ENCODE measurements at regions not wholly inside any gene's neighbourhood (a gene's known extent, or its start where the extent isn't known, plus 50 kb on each side); places are given as distances from the start of the nearest gene placed in this dataset.

GRCh38 chr12:78703820-78704525 lies 160.6 kb upstream of the SYT1 start:
- no peak for DNase-seq

GRCh38 chr12:78711954-78712353 lies 152.6 kb upstream of the SYT1 start:
- DNase-seq: no peak

DNA sequence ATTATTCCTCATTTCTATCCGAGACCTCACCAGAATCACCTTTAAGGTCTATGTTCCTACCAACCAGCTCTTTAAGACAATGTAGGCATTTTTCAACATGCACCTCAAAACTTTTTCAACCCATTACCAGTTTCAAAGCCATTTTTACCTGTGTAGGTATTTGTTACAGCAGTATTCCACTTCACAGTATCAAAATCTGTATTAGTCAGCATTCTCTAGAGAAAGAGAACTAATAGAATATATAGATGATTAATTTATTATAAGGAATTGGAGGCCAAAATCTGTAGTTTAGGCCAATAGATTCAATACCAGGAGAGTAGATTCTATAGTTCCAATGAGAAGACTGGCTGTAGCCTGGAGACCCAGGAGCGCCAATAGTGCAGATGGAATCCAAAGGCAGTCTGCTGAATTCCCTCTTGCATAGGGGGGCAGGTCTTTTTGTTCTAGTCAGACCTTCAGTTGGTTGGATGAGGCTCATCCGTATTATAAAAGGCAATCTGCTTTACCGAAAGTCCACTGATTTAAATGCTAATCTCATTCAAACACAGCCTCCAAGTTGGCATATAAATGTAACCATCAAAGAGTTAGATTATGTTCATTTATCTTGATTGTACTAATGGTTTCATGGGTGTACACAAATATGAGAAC lies 151.6 kb upstream of the SYT1 start:
- no peak for DNase-seq

- DNase-seq: no peak
Measured at GRCh38 chr12:78719721-78720120, 144.9 kb upstream of the SYT1 start.

DNA sequence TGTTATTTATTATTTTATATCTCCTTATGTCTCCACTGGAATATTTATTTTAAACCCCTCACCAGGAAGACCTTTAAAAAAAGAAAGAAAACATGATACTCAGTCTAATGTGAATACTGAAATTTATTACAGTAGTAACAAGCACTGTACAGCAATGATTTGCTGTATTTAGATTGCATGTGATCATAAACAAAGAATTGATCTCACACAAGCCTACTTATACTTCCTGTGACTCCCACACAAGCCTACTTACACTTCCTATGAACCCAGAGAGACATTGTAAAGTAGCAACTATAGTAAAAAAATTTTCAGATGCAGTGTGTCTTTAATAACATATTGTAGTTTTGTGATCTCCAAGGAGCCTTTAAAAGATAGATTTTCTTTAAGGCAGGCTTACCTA lies 142.7 kb upstream of the SYT1 start:
- DNase-seq: no peak

DNA sequence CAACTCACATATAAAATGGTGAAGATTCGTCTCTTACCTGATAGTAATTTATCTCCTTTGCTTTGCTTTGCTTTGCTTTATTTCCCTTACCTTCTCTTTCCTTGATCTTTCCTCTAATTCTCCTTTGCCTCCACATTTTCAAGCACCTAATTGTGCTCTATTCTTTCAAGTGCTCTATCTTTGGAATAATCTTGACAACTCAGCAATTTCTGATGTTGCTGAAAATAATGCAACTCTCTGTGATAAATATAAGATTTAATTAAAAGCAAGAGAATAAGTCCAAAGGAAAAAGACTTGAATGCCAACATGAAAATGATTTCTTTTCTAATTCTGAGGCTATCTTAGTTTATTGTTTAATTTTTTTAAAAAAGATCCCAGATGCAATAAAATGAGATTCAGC lies 139.5 kb upstream of the SYT1 start:
- DNase-seq: no peak

- no peak for DNase-seq
Measured at GRCh38 chr12:78725951-78726580, 138.5 kb upstream of the SYT1 start.

- DNase-seq: no peak
Measured at GRCh38 chr12:78726854-78727253, 137.7 kb upstream of the SYT1 start.

DNA sequence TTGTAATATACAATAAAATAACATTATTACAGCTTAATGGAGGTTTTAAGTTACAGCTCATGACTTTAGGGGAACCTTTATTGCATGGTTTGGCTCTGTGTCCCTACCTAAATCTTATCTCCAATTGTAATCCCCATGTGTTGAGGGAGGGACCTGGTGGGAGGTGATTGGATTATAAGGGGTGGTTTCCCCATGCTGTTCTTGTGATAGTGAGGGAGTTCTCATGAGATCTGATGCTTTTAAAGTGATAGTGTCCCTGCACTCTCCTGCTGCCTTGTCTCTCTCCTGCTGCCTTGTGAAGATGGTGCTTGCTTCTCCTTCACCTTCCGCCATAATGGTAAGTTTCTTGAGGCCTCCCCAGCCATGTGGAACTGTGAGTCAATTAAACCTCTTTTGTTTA lies 132.1 kb upstream of the SYT1 start:
- no peak for DNase-seq

DNA sequence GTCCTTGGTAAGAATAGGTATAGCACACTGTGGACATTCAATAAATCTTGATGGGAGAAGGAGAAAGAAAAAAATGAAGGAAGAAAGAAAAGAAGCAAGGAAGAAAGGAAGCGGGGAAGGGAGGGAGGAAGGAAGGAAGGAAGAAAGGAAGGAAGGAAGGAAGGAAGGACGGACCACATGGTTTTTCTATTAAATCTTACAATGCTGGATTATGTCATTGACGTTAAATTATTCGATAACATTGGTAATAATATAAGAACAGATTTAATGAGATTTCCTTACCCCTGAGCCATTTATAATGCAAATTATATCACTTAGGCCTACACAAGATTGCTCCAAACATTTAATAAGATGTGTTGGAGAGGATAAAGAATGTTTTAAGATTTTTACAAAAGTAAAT lies 124.9 kb upstream of the SYT1 start:
- DNase-seq: no peak

DNA sequence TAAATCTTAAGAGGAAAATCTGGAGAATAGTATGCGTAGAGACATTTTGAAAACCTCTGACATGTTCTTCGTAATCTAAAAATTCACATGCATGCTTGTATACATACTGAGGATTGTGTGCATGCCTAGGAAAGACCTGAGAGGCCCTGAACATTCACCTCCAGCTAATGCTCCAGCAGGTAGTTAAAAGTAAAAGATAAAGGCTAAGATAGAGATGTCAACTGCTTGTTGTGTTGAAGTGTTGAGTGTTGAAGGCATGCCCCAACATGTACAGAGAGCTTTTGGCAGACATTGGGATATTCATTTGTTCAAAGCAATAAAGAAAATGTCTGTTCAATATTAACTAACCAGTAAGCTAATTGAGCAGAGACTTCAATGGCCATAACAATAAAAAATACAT lies 118.6 kb upstream of the SYT1 start:
- DNase-seq: peak; percentile 13

DNA sequence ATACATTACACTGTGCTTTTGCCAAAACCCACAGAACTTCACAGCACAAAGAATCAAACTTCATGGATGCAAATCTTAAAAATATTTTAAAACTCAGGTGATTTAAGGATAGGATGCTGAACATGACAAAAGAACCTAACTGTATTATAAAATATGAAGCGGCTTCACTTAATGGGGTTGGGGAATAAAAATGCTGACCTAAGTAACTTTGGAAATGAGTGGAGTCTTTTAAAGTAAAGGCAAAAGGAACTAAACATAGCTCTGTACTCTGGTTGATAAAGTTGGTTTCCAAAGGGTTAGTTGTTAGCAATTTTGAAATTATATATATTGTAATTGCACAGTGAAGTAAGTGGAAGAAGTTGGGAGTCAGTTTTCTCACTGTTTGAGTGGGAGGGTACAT lies 111.5 kb upstream of the SYT1 start:
- no peak for DNase-seq

DNA sequence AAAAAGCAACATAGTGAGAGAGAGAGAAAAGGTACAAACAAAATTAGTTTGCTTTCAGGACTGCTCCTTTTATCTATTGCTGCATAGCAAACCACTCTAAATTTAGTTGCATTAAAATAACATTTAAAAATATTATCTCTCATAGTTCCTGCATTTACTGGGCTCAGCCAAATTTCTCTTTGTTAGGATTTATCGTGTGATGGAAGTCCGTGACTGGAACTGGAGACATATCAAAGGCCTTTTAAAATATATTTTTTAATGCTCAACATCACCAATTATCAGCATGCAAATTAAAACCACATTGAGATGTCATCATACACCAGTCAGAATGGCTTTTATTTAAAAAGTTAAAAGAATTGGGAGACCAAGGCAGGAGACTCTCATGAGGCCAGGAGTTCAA lies 107.6 kb upstream of the SYT1 start:
- DNase-seq: no peak

DNA sequence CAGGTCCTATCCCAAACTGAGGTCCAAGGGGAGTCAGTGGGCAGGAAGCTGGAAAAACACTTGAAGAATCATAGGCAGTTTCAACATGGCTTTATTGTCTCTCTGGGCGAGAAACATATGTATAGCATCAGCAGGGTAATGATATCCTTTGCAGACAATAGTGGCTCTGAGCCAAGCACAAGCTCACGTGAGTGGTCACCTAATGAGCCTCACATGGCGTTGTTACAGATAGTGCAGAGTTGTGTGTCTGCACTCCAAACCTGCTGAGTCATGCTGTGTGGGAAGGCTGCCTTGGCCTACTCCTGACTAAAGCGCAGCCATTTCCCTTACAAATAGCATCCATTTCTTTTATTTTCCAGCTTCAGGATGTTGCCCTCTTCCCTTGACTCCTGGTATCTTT lies 105.2 kb upstream of the SYT1 start:
- DNase-seq: no peak

DNA sequence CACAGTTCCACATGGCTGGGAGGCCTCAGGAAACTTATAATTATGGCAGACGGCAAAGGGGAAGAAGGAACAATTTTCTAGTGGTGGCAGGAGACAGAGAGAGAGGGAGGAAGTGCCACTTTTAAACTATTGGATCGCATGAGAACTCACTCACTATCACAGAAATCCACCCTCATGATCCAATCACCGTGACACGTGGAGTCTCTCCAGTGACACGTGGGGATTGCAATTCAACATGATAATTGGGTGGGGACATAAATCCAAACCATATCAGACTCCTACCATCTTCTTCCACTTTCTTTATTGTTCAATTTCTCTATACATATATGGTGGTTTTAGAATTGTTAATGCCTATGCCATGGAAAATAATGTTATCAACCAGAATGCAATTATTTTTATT lies 103.7 kb upstream of the SYT1 start:
- DNase-seq: no peak

DNA sequence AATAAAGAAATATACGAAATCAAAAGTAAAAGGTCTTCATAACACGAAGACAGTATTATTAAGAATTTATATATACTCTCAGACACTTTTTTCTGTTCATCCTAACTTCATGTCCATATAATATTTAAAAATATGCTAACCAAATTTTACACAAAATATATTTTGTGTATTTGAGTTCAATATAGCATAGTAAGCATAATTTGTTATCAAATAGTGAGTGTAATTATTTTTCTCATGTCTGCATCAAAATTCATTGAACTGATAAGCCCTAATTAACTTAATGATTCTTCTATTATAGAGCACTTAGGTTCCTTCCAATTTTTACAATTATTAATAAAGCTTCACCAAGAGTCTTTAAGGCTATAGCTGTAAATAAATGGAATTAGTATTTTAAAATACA lies 99.7 kb upstream of the SYT1 start:
- no peak for DNase-seq

DNA sequence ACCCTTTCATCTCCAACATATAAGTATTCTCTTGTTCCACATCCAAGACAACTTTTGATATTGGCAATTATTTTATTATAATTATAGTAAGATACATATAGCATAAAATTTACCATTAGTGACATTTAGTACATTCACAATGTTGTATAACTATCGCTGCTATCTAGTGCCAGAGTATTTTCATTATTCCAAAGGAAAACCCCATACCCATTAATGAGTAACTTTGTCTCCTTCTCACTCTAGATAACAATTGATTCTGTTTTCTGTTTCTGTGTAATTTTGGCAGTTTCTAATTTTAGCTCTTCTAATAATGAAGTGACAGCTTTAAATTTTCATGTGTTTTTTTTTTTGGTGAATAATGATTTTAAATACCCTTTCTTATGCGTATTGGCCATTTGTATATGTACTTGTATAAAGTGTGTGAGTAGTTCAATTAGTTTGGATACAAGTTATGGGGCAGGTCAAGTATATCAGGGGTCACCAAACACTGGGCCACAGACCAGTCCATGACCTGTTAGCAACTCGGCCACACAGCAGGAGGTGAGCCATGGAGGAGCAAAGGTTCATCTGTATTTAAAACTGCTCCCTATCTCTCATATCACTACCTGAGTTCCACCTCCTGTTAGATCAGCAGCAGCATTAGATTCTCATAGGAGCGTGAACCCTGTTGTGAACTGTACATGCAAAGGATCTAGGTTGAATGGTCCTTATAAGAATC lies 97.2 kb upstream of the SYT1 start:
- no peak for DNase-seq

GRCh38 chr12:78778339-78778738 lies 86.2 kb upstream of the SYT1 start:
- DNase-seq: no peak

DNA sequence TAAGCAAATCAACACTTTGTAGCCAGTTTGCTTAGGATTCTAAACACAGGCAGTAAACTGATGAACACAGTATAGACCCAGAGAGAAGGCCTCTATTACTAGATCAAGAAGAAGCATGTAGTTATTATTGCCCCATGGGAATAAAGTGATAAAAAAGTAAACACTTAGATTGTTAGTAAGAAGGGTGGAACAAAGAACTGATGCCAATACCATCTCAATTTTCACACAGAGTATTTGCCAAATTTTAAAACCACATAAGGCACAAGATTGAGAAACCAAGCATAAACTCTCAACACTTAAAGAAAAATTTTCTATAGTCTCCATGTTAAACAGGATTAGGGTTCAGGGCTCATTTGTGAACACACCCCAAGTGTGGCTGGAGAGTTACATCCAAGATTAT lies 77.0 kb upstream of the SYT1 start:
- no peak for DNase-seq

GRCh38 chr12:78790148-78790547 lies 74.4 kb upstream of the SYT1 start:
- no peak for DNase-seq

DNA sequence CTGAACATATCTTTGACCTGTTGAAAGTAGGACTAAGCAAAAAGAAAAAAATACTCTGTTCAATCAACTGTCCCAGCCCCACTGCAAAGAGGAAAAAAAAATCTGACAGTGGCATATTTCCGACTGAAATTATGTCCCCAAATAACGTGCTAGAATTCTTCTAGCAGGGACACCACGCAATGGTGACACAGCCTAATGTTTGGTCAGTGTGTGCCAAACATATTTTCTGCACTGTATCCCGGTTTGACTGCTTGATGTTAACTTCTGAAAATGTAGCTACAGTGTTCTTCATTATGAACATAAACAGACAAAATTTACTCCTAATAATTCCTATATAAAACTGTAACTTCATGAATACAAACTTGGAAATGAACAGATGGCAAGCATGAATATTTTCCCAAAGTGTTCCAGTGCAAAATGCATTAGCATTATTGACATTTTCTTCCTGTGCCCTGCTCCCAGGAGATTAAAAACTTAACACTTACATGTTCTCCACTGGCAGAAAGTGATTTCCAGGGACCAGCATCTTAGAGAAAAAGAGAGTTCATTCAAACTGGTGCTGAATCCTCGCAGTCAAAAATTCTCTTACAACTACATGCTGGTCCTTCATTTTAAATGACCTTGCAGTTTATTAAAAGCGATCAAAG lies 72.4 kb upstream of the SYT1 start:
- DNase-seq: peak; percentile 40

GRCh38 chr12:78793491-78793890 lies 71.1 kb upstream of the SYT1 start:
- DNase-seq: no peak

DNA sequence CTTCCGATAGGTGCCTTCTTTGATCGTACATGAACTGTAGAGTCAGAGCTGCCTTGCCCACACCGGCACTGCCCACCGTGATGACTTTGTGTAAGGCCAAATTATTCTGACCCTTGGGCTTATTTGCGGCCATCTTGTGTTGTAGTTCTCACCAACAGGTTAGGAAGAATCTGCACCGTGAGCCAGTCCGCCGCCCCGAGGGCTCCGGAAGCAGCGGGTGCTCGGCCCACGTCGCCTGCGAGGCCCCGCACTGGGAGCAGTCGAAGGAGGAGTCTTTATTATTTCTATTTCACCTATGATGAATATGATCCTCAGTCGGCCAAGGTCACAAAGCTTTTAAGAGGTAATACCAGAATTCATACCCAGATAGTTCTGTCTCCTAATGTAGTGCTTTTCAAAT lies 70.6 kb upstream of the SYT1 start:
- no peak for DNase-seq
